ENCODE measurements at regions not wholly inside any gene's neighbourhood (a gene's known extent, or its start where the extent isn't known, plus 50 kb on each side); places are given as distances from the start of the nearest gene placed in this dataset.

DNA sequence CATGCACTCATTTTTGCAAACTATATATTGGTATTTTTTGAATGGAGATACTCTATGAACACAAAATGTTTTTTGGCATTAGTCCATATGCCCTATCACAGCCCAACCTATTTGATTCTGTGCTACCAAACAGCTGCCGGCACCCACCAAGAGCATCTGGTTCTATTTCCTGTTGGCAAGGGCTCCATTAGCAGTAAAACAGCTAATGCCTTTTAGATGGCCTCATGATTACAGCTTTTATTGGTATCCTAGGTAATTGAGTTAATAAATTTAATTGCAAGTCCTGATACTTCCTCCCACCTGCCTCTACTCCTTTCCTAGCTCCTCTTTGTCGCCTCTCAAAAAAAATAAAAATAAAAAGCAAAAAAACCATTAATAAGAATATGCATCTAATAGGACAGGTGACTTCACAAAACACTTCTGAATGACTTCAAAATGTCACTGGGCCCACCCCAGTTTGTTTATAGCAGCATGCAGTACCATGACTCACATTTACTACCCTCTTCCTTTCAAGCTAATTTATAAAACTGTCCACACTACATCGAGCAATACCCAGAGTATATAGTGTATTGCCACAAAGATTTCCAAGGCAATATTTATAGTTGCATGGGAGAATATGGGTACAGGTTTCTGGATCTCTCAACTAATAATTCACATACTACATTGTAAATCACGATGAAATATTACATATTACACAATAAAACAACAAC is 620.4 kb downstream of the SLCO4C1 start:
- ATAC-seq (no peak), DNase-seq (no peak)
- H3K9me3 ChIP-seq: no peaks in the 10 kb centered on the region
- no peaks in the 10 kb centered on the region for H3K27me3 ChIP-seq
- in situ Hi-C loops (cut with MboI; ENCODE audit: low sequenced_read_pairs in 4 of 4) (no loop called here), intact Hi-C loops (cut with DNase I; ENCODE audit: low total_unique reads) (no loop called here)
- TF ChIP-seq POLR2A (IDR thresholded peaks at IDR 0.05): no peak
- no peak for TF ChIP-seq CTCF (IDR thresholded peaks at IDR 0.05 in 4 of 5, conservative IDR thresholded peaks at IDR 0.05 in 1 of 5)
- H3K36me3 ChIP-seq: no peaks in the 10 kb centered on the region
- H3K27ac ChIP-seq: no peak overlapping the region
- no peak overlapping the region for H3K4me3 ChIP-seq
- H3K4me1 ChIP-seq: no peaks in the 10 kb centered on the region

GRCh38 chr5:101673120-101673519 is 623.0 kb downstream of the SLCO4C1 start:
- no peak for ATAC-seq
- intact Hi-C loops (cut with DNase I; ENCODE audit: low total_unique reads): no loop called here
- H3K4me1 ChIP-seq: no peaks in the 10 kb centered on the region

GRCh38 chr5:101664071-101664791 is 631.9 kb downstream of the SLCO4C1 start:
- no peaks in the 10 kb centered on the region for H3K36me3 ChIP-seq
- no peaks in the 10 kb centered on the region for H3K4me1 ChIP-seq
- no peak overlapping the region for H3K27ac ChIP-seq
- H3K4me3 ChIP-seq: no peak overlapping the region
- no peak for TF ChIP-seq POLR2A (IDR thresholded peaks at IDR 0.05)
- no peak for TF ChIP-seq CTCF (IDR thresholded peaks at IDR 0.05 in 4 of 5, conservative IDR thresholded peaks at IDR 0.05 in 1 of 5)
- ATAC-seq (no peak), DNase-seq (no peak)
- H3K27me3 ChIP-seq: no peaks in the 10 kb centered on the region
- no peaks in the 10 kb centered on the region for H3K9me3 ChIP-seq
- intact Hi-C loops (cut with DNase I; ENCODE audit: low total_unique reads): no loop called here
- in situ Hi-C loops (cut with MboI; ENCODE audit: low sequenced_read_pairs in 4 of 4): no loop called here

More at GRCh38 chr5:101673120-101673519, 623.0 kb downstream of the SLCO4C1 start:
- no peak overlapping the region for H3K27ac ChIP-seq
- in situ Hi-C loops (cut with MboI; ENCODE audit: low sequenced_read_pairs in 4 of 4): no loop called here
- no peak for DNase-seq
- no peaks in the 10 kb centered on the region for H3K27me3 ChIP-seq
- TF ChIP-seq CTCF (IDR thresholded peaks at IDR 0.05 in 4 of 5, conservative IDR thresholded peaks at IDR 0.05 in 1 of 5) (no peak), POLR2A (IDR thresholded peaks at IDR 0.05) (no peak)
- no peaks in the 10 kb centered on the region for H3K36me3 ChIP-seq
- no peak overlapping the region for H3K4me3 ChIP-seq
- no peaks in the 10 kb centered on the region for H3K9me3 ChIP-seq

- H3K4me3 ChIP-seq: no peak overlapping the region
- H3K27ac ChIP-seq: no peak overlapping the region
- no peaks in the 10 kb centered on the region for H3K4me1 ChIP-seq
- H3K36me3 ChIP-seq: no peaks in the 10 kb centered on the region
- no peaks in the 10 kb centered on the region for H3K27me3 ChIP-seq
- intact Hi-C loops (cut with DNase I; ENCODE audit: low total_unique reads): no loop called here
- TF ChIP-seq CTCF (IDR thresholded peaks at IDR 0.05 in 4 of 5, conservative IDR thresholded peaks at IDR 0.05 in 1 of 5) (no peak), POLR2A (IDR thresholded peaks at IDR 0.05) (no peak)
- H3K9me3 ChIP-seq: no peaks in the 10 kb centered on the region
- ATAC-seq (no peak), DNase-seq (no peak)
- in situ Hi-C loops (cut with MboI; ENCODE audit: low sequenced_read_pairs in 4 of 4): no loop called here
Observed at GRCh38 chr5:101663543-101663942, 632.5 kb downstream of the SLCO4C1 start.
